Umbilical cord (tissue), 1 donor: ENCODE measurements at regions not wholly inside any gene's neighbourhood (a gene's known extent, or its start where the extent isn't known, plus 50 kb on each side); places are given as distances from the start of the nearest gene placed in this dataset.

Experiments used
- DNase-seq: peaks from one replicate; pipeline ENCODE4 v3.0.0-alpha.2; 2015; ENCODE audit warnings: low spot score

DNA sequence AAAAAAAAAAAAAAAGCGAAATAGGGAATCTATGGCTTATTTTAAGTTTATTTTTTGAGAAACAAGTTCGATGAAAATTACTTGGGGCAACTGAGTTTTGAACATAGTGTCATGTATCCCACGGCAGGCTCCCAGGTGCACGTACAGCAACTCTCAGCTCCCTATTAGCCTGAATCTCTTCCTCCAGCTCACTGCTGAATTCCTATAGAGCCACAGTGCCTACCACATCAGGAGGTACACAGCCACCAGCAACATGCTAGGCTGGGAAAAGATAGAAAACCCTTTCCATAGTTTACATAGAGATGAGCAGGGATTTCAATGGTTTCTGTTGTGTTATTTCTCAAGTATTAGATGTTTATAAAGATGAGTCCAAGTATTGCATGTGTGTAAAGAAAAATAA lies 115.9 kb upstream of the RGMB start:
- no peak for DNase-seq

DNA sequence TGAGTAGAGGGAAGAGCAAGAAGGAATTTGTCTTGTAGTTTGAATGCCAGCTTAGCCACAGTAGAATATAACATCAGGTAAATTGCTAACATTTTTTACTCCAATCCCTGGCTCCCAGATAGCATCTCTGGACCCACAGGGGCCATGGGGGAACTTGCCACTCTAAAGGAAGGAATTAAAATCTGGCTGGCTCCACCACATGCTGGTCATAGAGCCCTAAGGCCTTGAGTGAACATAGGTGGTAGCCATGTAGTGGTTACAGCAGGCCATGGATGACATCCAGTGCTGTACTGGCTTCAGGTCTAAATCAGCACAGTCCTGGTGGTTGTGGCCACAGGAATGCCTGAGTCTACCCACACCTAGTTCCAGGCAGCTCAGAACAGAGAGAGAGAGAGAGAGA lies 109.9 kb upstream of the RGMB start:
- no peak for DNase-seq

- DNase-seq, result no peak
These were observed 108.7 kb upstream of the RGMB start for GRCh38 chr5:98664736-98665135.

DNA sequence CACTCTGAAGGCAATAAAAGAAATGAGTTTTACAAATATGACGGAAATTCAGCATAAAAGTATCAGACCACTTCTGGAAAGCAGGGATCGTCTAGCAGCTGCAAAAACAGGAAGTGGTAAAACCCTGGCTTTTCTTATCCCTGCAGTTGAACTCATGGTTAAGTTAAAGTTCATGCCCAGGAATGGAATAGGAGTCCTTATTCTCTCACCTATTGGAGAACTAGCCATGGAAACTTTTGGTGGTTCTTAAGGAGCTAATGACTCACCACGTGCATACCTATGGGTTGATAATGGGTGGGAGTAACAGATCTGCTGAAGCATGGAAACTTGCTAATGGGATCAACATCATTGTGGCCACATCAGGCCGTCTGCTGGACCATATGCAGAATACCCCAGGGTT lies 93.5 kb upstream of the RGMB start:
- DNase-seq, result no peak

- no peak for DNase-seq
These were observed 83.5 kb upstream of the RGMB start for GRCh38 chr5:98690002-98690401.

- no peak for DNase-seq
These were observed 78.6 kb upstream of the RGMB start for GRCh38 chr5:98694902-98695301.

DNA sequence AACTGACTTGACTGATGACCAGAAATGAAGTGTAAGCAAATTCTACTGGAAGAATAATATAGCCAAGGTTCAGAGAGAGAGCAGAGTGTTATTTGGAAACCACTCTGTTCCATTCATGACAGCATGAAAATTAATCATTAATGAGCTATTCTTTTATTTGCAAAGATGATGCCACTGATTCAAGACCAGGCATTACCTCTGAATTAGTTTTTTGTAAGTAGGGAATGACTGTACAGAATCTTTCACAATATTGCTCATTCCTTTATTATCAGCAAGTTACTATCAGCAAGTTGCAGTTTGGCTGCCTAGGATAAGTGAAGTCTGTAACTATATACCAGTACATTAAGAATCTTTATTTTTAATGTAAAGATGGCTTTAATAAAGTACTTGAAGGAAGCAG lies 75.1 kb upstream of the RGMB start:
- DNase-seq, result no peak

DNA sequence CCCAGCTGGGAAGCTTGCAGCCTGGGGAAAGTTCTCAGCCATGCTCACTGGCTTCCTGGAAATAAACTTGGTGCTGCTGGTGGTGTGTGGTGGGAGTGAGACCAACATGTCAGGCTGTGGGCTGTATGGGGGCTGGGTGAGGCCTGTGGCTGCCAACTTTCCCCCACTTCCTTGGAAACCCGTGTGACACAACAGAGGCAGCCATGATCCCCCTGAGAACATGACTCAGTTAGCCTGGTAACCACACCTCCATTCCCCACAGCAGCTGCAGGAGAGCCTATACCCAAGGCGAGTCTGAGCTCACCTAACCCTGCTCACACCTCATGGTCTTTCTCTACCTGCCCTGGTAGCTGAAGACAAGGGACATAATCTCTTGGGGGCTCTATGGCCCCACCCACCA lies 72.7 kb upstream of the RGMB start:
- no peak for DNase-seq

DNA sequence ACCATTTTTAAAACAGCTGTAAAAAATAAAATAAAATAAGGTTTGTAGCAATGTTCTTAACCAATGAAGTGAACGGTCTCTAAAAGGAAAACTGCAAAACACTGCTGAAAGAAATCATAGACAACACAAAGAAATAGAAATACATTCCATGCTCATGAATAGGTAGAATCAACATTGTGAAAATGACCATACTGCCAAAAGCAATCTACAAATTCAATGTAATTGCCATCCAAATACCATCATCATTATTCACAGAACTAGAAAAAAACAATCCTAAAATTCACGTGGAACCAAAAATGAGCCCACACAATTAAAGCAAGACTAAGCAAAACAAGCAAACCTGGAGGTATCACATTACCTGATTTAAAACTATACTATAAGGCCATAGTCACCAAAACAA lies 67.6 kb upstream of the RGMB start:
- DNase-seq, result no peak

DNA sequence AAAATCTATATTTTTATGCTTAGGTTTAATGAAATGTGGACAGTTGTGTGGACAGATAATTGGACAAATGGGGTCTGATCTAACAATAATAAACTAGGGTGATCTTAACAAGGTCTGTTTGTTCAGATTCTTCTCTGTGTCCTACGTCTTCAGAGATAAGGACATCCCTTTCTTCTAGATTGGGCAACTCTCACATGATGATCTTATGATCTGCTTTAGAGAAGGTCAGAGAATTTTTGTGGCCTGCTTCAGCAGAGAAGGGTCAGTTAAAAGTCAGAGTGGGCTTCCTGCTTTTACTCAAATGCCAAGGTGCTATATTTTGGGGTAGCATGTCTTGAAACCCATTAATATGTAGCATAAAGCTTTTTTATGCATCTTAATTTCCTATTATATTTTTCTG lies 63.8 kb upstream of the RGMB start:
- DNase-seq, result no peak

GRCh38 chr5:98713027-98713426 lies 60.4 kb upstream of the RGMB start:
- no peak for DNase-seq

DNA sequence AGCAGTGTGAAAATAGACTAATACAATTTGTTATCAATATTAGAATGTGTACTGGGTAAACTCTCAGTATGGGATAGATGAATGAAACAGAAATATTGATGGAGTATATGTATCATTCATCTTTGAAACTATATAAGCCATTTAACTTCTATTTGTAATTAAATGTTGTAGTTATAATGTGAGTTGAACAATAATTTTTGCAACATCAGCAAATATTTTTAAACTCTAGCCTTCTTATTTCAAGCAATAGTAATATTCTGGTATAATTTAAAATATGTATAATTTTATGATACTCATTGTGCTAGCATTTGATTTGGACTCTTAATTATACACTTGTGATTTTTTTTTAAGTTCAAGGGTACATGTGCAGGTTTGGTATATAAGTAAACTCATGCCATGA lies 59.6 kb upstream of the RGMB start:
- no peak for DNase-seq

DNA sequence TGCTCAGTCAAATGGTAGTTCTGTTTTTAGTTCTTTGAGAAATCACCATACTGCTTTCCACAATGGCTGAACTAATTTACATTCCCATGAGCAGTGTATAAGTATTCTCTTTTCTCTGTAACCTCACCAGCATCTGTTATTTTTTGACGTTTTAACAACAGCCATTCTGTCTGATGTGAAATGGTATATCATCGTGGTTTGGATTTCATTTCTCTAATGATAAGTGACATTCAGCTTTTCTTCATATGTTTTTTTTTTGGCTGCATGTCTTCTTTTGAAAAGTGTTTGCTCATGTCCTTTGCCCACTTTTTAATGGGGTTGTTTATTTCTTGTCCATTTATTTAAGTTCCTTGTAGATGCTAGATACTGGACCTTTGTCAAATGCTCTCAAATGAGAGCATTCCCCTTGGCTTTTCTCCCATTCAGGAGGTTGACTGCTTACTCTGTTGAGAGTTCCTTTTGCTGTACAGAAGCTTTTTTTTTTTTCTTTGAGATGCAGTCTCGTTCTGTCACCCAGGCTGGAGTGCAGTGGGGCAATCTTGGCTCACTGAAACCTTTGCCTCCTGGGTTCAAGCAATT lies 58.7 kb upstream of the RGMB start:
- no peak for DNase-seq

DNA sequence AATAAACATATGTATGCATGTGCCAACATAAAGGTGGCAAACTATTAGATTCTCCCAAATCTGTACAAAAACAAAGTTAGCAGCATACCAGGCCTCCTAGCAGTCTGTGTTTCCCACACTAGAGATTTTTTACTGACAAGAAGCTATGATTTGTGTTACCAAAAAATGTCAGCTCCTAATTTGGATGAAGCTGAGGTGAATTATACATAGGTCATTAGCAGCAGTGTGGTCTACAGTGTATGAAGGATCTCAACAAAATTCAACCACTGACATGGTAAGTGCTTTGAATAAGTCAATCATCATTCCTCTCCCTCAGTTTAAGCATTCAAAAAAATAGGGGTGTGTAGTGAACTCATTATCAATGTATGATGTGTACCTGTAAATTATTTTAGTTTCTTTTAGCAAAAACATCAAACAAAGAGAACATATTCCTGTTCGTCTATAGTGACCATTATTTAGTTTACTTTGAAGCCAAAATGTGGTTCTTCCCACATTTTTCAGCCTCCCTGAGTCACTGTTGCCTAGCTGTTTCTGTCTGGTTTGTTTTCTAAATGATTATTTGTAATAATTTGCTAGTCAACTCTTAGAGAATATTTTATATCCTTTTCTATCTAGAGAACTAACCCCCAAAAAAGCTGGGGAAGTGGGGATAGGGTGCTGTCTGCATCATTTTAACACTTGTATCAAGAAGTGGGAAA lies 52.1 kb upstream of the RGMB start:
- no peak for DNase-seq

GRCh38 chr5:98722188-98722587 lies 51.3 kb upstream of the RGMB start:
- no peak for DNase-seq

DNA sequence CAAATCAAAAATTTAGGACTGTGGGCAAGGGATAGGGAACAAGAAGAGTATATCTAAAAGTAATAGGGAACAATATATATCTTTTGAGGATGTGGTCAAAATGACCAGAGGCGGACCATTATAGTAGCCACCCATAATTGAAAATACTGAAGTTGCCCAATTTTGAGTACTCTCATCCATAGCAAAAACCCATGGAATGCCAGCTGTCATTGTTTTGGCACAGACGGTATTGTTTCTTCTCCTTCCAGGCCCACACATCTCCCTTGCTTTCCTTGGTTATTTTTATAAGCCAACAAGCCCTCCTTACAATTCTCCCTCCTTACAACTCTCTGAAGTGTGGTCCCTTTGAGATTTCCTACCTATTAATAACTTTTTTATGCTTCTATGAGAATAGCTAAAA lies 50.4 kb upstream of the RGMB start:
- no peak for DNase-seq
